Sciatic nerve (tissue), 2 donors: ENCODE measurements at regions not wholly inside any gene's neighbourhood (a gene's known extent, or its start where the extent isn't known, plus 50 kb on each side); places are given as distances from the start of the nearest gene placed in this dataset.
"Not testable (repeated sequence)": the region's sequence is repeated elsewhere in the genome, so short reads cannot be mapped to it uniquely, and the experiment has no call there.

Experiments
- ATAC-seq: fragments of 200-7000 bp; cut with Tn5 transposase; one replicate; pipeline ENCODE4 v1.9.1; 2020; ENCODE audit warnings: mild to moderate bottlenecking, moderate library complexity
- DNase-seq: peaks from one replicate; pipeline ENCODE4 v3.0.0-alpha.2; 2020; ENCODE audit warnings: low spot score
- intact Hi-C: fragments of 100-400 bp; cut with DNase I; formaldehyde crosslinking; loops from one replicate; pipeline ENCODE4 v1.14.2; 2022
- donor health status: DM: no; HTN: no; CAD: no.
- donor health status: DM: no; HTN: no; CAD: no.

- intact Hi-C loops: no loop called here
- no peak for ATAC-seq
- no peak for DNase-seq
These were observed 156.7 kb downstream of the TMEM121 start for GRCh38 chr14:105682956-105683570.

- intact Hi-C loops, ATAC-seq: not testable (repeated sequence)
These were observed 157.7 kb downstream of the TMEM121 start for GRCh38 chr14:105684056-105684455.

GRCh38 chr14:105684597-105684996, 158.2 kb downstream of the TMEM121 start:
- ATAC-seq, DNase-seq, intact Hi-C loops: not testable (repeated sequence)

More at GRCh38 chr14:105684056-105684455, 157.7 kb downstream of the TMEM121 start:
- not testable (repeated sequence) for DNase-seq

GRCh38 chr14:105685003-105685402, 158.6 kb downstream of the TMEM121 start:
- ATAC-seq: no peak
- DNase-seq: no peak
- intact Hi-C loops: loop anchor here (5.0 kb wide), 1 partner anchor 118 kb away; no protein-coding TSS in a partner anchor

GRCh38 chr14:105685605-105686004, 159.2 kb downstream of the TMEM121 start:
- intact Hi-C loops: loop anchor here (5.0 kb wide), 1 partner anchor 118 kb away; no protein-coding TSS in a partner anchor
- ATAC-seq, DNase-seq: not testable (repeated sequence)

- not testable (repeated sequence) for DNase-seq, ATAC-seq
- intact Hi-C loops: loop anchor here (5.0 kb wide), 1 partner anchor 119 kb away; no protein-coding TSS in a partner anchor
These were observed 159.7 kb downstream of the TMEM121 start for GRCh38 chr14:105686050-105686449.

- DNase-seq, ATAC-seq: not testable (repeated sequence)
- intact Hi-C loops: loop anchor here (5.0 kb wide), 1 partner anchor 119 kb away; no protein-coding TSS in a partner anchor
These were observed 160.2 kb downstream of the TMEM121 start for GRCh38 chr14:105686462-105687170.

- intact Hi-C loops: loop anchor here (5.0 kb wide), 1 partner anchor 120 kb away; no protein-coding TSS in a partner anchor
These were observed 161.0 kb downstream of the TMEM121 start for GRCh38 chr14:105687171-105688022.

GRCh38 chr14:105688023-105688351, 161.6 kb downstream of the TMEM121 start:
- intact Hi-C loops: loop anchor here (5.0 kb wide), 1 partner anchor 121 kb away; no protein-coding TSS in a partner anchor
- ATAC-seq (peak; percentile 23), DNase-seq (peak; percentile 35)

More at GRCh38 chr14:105687171-105688022, 161.0 kb downstream of the TMEM121 start:
- DNase-seq: peak; percentile 48
- not testable (repeated sequence) for ATAC-seq

- not testable (repeated sequence) for DNase-seq, ATAC-seq
- intact Hi-C loops: loop anchor here (5.0 kb wide), 1 partner anchor 121 kb away; no protein-coding TSS in a partner anchor
These were observed 162.4 kb downstream of the TMEM121 start for GRCh38 chr14:105688664-105689221.

- no peak for DNase-seq
- intact Hi-C loops: loop anchor here (5.0 kb wide), 1 partner anchor 122 kb away; no protein-coding TSS in a partner anchor
- no peak for ATAC-seq
These were observed 163.3 kb downstream of the TMEM121 start for GRCh38 chr14:105689722-105690121.

- ATAC-seq: no peak
- no peak for DNase-seq
- intact Hi-C loops: no loop called here
These were observed 164.3 kb downstream of the TMEM121 start for GRCh38 chr14:105690671-105691070.

GRCh38 chr14:105691321-105692109, 165.1 kb downstream of the TMEM121 start:
- ATAC-seq, intact Hi-C loops, DNase-seq: not testable (repeated sequence)

- intact Hi-C loops, ATAC-seq, DNase-seq: not testable (repeated sequence)
These were observed 165.8 kb downstream of the TMEM121 start for GRCh38 chr14:105692110-105692685.

- intact Hi-C loops: no loop called here
- DNase-seq (no peak), ATAC-seq (no peak)
These were observed 168.6 kb downstream of the TMEM121 start for GRCh38 chr14:105694961-105695360.

GRCh38 chr14:105696388-105696787, 170.0 kb downstream of the TMEM121 start:
- intact Hi-C loops, DNase-seq, ATAC-seq: not testable (repeated sequence)

GRCh38 chr14:105697414-105697813, 171.0 kb downstream of the TMEM121 start:
- intact Hi-C loops, DNase-seq: not testable (repeated sequence)

More at GRCh38 chr14:105697414-105697813, 171.0 kb downstream of the TMEM121 start:
- ATAC-seq: not testable (repeated sequence)
